GM23248 (cell line): ENCODE measurements at regions not wholly inside any gene's neighbourhood (a gene's known extent, or its start where the extent isn't known, plus 50 kb on each side); places are given as distances from the start of the nearest gene placed in this dataset.

Experiments used
- EZH2 ChIP-seq: fragments of 200-600 bp; sonication (generic); IDR thresholded peaks from 2 replicates; pipeline ENCODE4 v1.6.1; 2018; ENCODE audit warnings: antibody characterized with exemption, mild to moderate bottlenecking; ENCODE audit not compliant: insufficient read depth, poor library complexity, severe bottlenecking
- EZH2phosphoT487 ChIP-seq: fragments of 200-600 bp; sonication (generic); IDR thresholded peaks from 2 replicates; pipeline ENCODE4 v1.6.1; 2018; ENCODE audit warnings: antibody characterized with exemption, moderate library complexity, mild to moderate bottlenecking, low read depth; ENCODE audit not compliant: insufficient read depth

- no peak for TF ChIP-seq EZH2
- TF ChIP-seq EZH2phosphoT487: no peak
These were observed 181.3 kb downstream of the OR13H1 start for GRCh38 chrX:131725001-131725654.
